ENCODE measurements at regions not wholly inside any gene's neighbourhood (a gene's known extent, or its start where the extent isn't known, plus 50 kb on each side); places are given as distances from the start of the nearest gene placed in this dataset.

DNA sequence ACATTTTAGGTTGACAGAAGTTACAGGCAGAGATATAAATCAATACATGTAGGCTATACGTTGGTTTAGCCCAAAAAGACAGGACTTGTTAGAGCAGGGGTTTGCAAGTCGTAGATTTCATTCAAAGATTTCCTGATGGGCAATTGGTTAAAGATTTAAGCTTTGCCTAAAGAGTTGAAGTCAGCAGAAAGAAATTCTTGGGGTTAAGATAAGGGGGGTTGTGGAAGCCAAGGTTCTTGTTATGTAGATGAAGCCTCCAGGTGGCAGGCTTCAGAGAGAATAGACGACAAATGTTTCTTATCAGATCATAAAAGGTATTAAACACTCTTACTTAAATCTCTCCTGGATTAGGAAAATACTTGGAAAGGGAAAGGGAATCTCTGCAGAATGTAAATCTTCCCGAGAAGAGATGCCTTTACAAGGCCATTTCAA is 510.8 kb downstream of the TMTC2 start:
- no peak overlapping the region for H3K27ac ChIP-seq
- no peaks in the 10 kb centered on the region for H3K9me3 ChIP-seq (ENCODE audit: severe bottlenecking)
- H3K27me3 ChIP-seq (ENCODE audit: insufficient read depth, low read depth, severe bottlenecking): no peaks in the 10 kb centered on the region
- TF ChIP-seq, protein P1, sequence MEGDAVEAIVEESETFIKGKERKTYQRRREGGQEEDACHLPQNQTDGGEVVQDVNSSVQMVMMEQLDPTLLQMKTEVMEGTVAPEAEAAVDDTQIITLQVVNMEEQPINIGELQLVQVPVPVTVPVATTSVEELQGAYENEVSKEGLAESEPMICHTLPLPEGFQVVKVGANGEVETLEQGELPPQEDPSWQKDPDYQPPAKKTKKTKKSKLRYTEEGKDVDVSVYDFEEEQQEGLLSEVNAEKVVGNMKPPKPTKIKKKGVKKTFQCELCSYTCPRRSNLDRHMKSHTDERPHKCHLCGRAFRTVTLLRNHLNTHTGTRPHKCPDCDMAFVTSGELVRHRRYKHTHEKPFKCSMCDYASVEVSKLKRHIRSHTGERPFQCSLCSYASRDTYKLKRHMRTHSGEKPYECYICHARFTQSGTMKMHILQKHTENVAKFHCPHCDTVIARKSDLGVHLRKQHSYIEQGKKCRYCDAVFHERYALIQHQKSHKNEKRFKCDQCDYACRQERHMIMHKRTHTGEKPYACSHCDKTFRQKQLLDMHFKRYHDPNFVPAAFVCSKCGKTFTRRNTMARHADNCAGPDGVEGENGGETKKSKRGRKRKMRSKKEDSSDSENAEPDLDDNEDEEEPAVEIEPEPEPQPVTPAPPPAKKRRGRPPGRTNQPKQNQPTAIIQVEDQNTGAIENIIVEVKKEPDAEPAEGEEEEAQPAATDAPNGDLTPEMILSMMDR (IDR thresholded peaks at IDR 0.05; ENCODE audit: low read depth, low read length): no peak
- no peak for DNase-seq
- H3K4me3 ChIP-seq (ENCODE audit: low read depth, low read length): no peak overlapping the region
- H3K36me3 ChIP-seq: no peaks in the 10 kb centered on the region

- no peak overlapping the region for H3K4me3 ChIP-seq (ENCODE audit: low read depth, low read length)
- no peaks in the 10 kb centered on the region for H3K36me3 ChIP-seq
- DNase-seq: no peak
- H3K27me3 ChIP-seq (ENCODE audit: insufficient read depth, low read depth, severe bottlenecking): no peaks in the 10 kb centered on the region
- H3K27ac ChIP-seq: no peak overlapping the region
- H3K9me3 ChIP-seq (ENCODE audit: severe bottlenecking): no peaks in the 10 kb centered on the region
- TF ChIP-seq, protein P1 (IDR thresholded peaks at IDR 0.05; ENCODE audit: low read depth, low read length): no peak
These were observed 510.1 kb downstream of the TMTC2 start for GRCh38 chr12:83196694-83197350.

- no peaks in the 10 kb centered on the region for H3K9me3 ChIP-seq (ENCODE audit: severe bottlenecking)
- H3K4me3 ChIP-seq (ENCODE audit: low read depth, low read length): no peak overlapping the region
- no peaks in the 10 kb centered on the region for H3K36me3 ChIP-seq
- H3K27me3 ChIP-seq (ENCODE audit: insufficient read depth, low read depth, severe bottlenecking): no peaks in the 10 kb centered on the region
- H3K27ac ChIP-seq: no peak overlapping the region
- DNase-seq: no peak
- TF ChIP-seq, protein P1 (IDR thresholded peaks at IDR 0.05; ENCODE audit: low read depth, low read length): no peak
These were observed 504.1 kb downstream of the TMTC2 start for GRCh38 chr12:83190631-83191390.

- H3K4me3 ChIP-seq (ENCODE audit: low read depth, low read length): no peak overlapping the region
- TF ChIP-seq, protein P1 (IDR thresholded peaks at IDR 0.05; ENCODE audit: low read depth, low read length): no peak
- H3K9me3 ChIP-seq (ENCODE audit: severe bottlenecking): no peaks in the 10 kb centered on the region
- H3K27me3 ChIP-seq (ENCODE audit: insufficient read depth, low read depth, severe bottlenecking): no peaks in the 10 kb centered on the region
- DNase-seq: no peak
- H3K36me3 ChIP-seq: no peaks in the 10 kb centered on the region
- no peak overlapping the region for H3K27ac ChIP-seq
These were observed 499.7 kb downstream of the TMTC2 start for GRCh38 chr12:83186419-83186818.

GRCh38 chr12:83185241-83185640 is 498.5 kb downstream of the TMTC2 start:
- no peaks in the 10 kb centered on the region for H3K27me3 ChIP-seq (ENCODE audit: insufficient read depth, low read depth, severe bottlenecking)
- no peak for DNase-seq
- no peaks in the 10 kb centered on the region for H3K9me3 ChIP-seq (ENCODE audit: severe bottlenecking)

More at GRCh38 chr12:83185241-83185640, 498.5 kb downstream of the TMTC2 start:
- H3K4me3 ChIP-seq (ENCODE audit: low read depth, low read length): no peak overlapping the region
- no peak overlapping the region for H3K27ac ChIP-seq
- TF ChIP-seq, protein P1 (IDR thresholded peaks at IDR 0.05; ENCODE audit: low read depth, low read length): no peak
- H3K36me3 ChIP-seq: no peaks in the 10 kb centered on the region

Measured in WERI-Rb-1 (cell line).